Large intestine (tissue), 3 donors: ENCODE measurements at regions not wholly inside any gene's neighbourhood (a gene's known extent, or its start where the extent isn't known, plus 50 kb on each side); places are given as distances from the start of the nearest gene placed in this dataset.
"Not testable (repeated sequence)": the region's sequence is repeated elsewhere in the genome, so short reads cannot be mapped to it uniquely, and the experiment has no call there.

ENCODE experiments used
- DNase-seq, 2 donors: peaks; one replicate each; pipeline versions ENCODE4 v3.0.0 to v3.0.0-alpha.2; 2013
- H3K27ac ChIP-seq: one replicate; pipeline ENCODE4 v1.5.1; 2013; ENCODE audit warnings: low read length
- H3K27me3 ChIP-seq: 2 replicates; pipeline ENCODE4 v1.6.1; 2013; ENCODE audit warnings: low read length; ENCODE audit not compliant: control insufficient read depth, insufficient read depth
- H3K36me3 ChIP-seq: 2 replicates; pipeline ENCODE4 v1.6.1; 2013; ENCODE audit warnings: low read length; ENCODE audit not compliant: control insufficient read depth, insufficient read depth
- H3K4me1 ChIP-seq: one replicate; pipeline ENCODE4 v1.6.1; 2013; ENCODE audit warnings: low read length; ENCODE audit not compliant: control insufficient read depth, insufficient read depth
- H3K4me3 ChIP-seq: one replicate; pipeline ENCODE4 v1.5.1; 2013; ENCODE audit warnings: low read length
- H3K9me3 ChIP-seq: one replicate; pipeline ENCODE4 v1.6.1; 2013; ENCODE audit warnings: mild to moderate bottlenecking, low read depth, low read length, moderate library complexity; ENCODE audit not compliant: control insufficient read depth
- WGBS: methylation state at CpG from one replicate; pipeline ENCODE4 v1.1.5; 2013; ENCODE audit warnings: low lambda C conversion rate; ENCODE audit not compliant: insufficient coverage; 5-methylcytosine and 5-hydroxymethylcytosine counted together

DNA sequence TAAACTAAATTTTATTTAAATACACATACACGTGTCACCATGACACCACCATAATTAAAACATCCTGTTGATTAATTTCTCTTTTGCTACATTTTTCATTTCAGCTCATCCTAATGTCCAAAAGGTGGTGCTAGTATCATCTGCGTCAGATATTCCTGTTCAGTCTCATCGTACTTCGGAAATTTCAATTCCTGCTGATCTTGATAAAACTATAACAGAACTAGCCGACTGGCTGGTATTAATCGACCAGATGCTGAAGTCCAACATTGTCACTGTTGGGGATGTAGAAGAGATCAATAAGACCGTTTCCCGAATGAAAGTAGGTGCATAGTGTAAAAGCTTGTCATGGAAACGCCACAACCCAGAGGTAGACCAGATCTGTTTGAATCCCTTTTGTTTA, 263.4 kb downstream of the UTRN start:
- Histone ChIP-seq H3K4me3 (no peak overlapping the region), H3K4me1 (no peaks in the 10 kb centered on the region), H3K9me3 (no peaks in the 10 kb centered on the region), H3K27me3 (no peaks in the 10 kb centered on the region), H3K36me3 (peaks cover 22% of the 10 kb centered on the region), H3K27ac (no peak overlapping the region)
- no peak for DNase-seq
- WGBS = 83% methylated on average over 2 of the region's 9 CpGs

DNA sequence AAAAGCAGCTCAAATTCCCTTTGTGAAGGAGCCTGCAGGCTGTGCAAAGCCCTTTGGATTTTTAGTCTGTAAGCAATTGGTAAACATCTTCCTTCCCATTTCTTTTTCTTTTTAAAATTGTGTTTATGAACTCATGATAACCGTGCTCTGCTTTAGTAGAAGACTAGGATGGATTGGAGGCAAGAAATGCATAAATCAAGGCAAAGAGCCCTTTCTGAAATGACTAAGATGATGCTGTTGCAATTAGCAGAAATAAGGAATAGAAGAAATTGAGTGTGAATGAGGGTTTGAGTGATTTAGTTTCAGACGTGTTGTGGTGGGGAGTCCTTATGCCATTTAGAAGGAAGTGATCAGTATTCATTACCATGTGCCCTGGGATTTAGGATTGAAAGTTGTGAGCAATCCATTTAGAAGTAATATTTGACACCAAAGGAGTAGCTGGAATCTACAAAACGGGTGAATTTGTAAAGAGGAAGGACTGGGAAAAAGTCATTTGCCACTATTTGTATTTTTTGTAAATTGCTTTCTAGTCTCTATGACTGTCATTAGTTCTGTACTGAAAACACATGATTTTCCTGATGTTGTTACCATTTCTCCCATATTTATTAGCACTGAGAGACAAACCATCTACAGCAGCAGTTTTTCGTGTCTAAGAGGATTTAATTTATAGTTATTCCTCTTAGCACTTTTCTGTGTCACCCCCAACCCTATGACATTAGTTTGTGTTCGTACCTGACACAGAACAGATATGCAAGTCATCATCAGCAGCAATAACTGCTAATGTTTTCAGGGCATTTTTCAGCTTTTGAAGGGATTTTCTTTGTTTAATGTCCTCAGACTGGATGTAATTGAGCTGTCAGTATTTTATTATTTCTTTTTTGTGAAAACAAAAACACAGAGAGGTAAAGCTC, 265.0 kb downstream of the UTRN start:
- H3K4me1 ChIP-seq = no peaks in the 10 kb centered on the region
- 75% methylated on average over 2 of the region's 5 CpGs for WGBS
- no peaks in the 10 kb centered on the region for H3K9me3 ChIP-seq
- H3K4me3 ChIP-seq = no peak overlapping the region
- no peak for DNase-seq
- H3K27me3 ChIP-seq = no peaks in the 10 kb centered on the region
- H3K36me3 ChIP-seq = peaks cover 20% of the 10 kb centered on the region
- no peak overlapping the region for H3K27ac ChIP-seq

DNA sequence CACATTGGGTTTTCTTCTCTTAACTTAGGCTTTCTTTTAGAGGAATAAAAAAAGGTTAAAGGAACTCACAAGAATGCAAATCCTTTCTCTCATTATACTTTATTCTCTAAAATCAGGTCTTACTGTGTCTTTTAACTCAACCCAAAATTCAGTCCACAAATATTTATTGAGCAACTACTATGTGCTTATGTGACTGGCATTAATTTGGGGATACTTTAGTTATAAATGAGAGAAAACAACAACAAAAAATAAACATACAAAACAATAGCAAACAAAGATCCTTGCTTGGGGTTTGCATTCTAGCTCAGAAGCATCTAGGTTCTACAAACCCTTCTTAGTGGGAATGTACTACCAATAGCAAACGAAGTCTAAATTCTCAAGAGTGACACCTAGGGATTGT, 266.2 kb downstream of the UTRN start:
- H3K4me1 ChIP-seq = no peaks in the 10 kb centered on the region
- H3K36me3 ChIP-seq = peaks cover 20% of the 10 kb centered on the region
- H3K27ac ChIP-seq = no peak overlapping the region
- no peaks in the 10 kb centered on the region for H3K9me3 ChIP-seq
- no peak overlapping the region for H3K4me3 ChIP-seq
- H3K27me3 ChIP-seq = no peaks in the 10 kb centered on the region
- WGBS = no CpG with 5 or more reads among the region's 1 CpG
- DNase-seq = no peak

DNA sequence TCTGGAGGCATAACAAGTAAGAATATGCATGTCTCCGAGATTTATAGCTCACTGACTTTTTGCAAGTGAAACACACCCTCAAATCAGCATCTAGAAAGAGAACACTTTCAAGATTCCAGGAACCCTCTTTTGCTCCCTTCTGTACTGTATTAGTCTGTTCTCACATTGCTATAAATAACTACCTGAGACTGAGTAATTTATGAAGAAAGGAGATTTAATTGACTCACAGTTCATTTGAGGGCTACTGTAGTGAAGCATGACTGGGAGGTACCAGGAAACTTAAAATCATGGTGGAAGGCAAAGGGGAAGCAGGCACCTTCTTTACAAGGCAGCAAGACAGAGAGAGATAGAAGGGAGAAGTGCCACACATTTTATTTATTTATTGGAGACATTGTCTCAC, 269.9 kb downstream of the UTRN start:
- no CpG with 5 or more reads among the region's 1 CpG for WGBS
- DNase-seq = no peak
- H3K27me3 ChIP-seq = no peaks in the 10 kb centered on the region
- no peaks in the 10 kb centered on the region for H3K4me1 ChIP-seq
- no peak overlapping the region for H3K27ac ChIP-seq
- H3K4me3 ChIP-seq = no peak overlapping the region
- peaks cover 16% of the 10 kb centered on the region for H3K36me3 ChIP-seq
- H3K9me3 ChIP-seq = no peaks in the 10 kb centered on the region

DNA sequence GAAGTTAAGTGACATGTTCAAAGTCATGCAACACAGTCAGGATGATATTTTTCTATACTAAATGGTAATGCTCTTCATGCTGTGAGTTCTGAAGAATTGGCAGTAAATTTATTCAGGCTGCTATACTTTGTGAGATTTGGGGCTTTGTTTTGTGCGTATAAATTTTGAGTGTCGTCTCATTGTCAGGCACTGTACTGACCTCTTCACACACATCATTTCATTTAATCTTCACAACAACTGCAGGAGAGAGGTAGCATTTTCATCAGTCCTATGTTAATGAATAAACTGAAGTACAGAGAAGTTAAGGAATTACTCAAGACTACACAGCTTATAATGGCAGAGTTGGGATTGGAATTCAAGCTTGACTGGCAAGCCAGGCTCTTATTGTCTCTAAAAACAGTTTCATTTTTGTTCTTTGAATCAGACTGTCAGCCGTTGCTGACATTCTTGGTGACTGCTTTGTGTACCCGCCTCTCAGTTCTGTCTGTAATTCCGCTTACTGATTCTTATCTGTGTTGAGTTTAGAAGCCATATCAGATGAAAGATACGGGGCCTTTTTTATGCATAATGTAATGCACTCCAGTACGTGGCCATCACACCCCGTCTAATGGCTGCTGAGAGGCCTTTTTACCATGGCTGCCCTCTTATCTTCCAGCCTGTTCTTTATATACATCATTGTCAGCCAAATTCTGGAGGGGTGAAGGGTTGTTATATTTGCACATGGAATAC, 274.9 kb downstream of the UTRN start:
- H3K27ac ChIP-seq = no peak overlapping the region
- WGBS = 50% methylated on average over 2 of the region's 8 CpGs
- no peak for DNase-seq

DNA sequence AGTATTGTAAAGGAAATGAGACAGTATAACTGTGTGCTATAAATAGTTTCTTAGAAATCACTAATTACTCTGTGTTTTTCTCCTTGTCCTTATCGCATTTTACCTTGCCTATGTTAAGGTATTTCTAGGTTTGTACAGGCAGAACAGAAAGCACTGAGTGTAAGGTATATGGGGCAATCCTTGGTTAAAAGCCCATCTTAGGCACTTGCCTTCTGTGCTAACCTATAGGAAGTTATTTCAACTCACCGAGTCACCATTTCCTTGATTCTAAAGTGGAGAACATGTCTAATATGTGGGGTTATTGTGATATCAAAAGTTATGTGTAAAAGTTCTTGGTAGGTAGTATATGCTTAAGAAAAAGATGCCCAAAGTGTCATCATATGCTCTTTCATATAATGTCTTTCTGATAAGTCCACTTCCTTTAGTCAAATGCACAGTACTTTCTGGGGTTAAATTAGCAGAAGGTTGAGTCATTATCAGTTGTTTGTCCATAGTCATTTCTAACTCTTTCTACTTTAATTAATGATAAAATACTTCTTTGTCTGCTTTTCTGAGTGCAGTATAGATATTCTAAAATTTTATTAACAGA, 276.4 kb downstream of the UTRN start:
- Histone ChIP-seq H3K27ac (no peak overlapping the region), H3K36me3 (peaks cover 7% of the 10 kb centered on the region), H3K27me3 (no peaks in the 10 kb centered on the region), H3K4me1 (no peaks in the 10 kb centered on the region), H3K9me3 (no peaks in the 10 kb centered on the region), H3K4me3 (no peak overlapping the region)
- WGBS = no CpG with 5 or more reads among the region's 2 CpGs
- no peak for DNase-seq

More for the DNA sequence above, 274.9 kb downstream of the UTRN start:
- H3K27me3 ChIP-seq = no peaks in the 10 kb centered on the region
- H3K4me3 ChIP-seq = no peak overlapping the region
- no peaks in the 10 kb centered on the region for H3K4me1 ChIP-seq
- peaks cover 11% of the 10 kb centered on the region for H3K36me3 ChIP-seq
- H3K9me3 ChIP-seq = no peaks in the 10 kb centered on the region

DNA sequence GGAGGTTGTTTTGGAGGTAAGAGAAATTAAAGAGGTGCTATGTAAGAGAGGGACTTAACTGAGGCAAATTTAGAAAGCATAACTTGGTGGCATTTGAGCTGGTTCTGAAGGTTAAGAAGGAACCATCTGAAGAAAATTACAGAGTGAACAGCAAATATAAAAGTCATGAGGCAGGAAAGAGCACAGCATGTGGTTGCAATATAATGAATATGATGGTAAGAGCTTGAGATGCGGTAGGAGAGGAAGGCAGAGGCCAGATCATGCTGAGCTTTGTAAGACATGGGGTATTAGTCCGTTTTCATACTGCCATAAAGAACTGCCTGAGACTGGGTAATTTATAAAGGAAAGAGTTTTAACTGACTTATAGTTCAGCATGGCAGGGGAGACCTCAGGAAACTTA, 279.1 kb downstream of the UTRN start:
- WGBS = 100% methylated on average over 1 of the region's 2 CpGs
- peaks cover 5% of the 10 kb centered on the region for H3K36me3 ChIP-seq
- no peaks in the 10 kb centered on the region for H3K4me1 ChIP-seq
- H3K27me3 ChIP-seq = no peaks in the 10 kb centered on the region
- no peak overlapping the region for H3K27ac ChIP-seq
- H3K4me3 ChIP-seq = no peak overlapping the region
- no peaks in the 10 kb centered on the region for H3K9me3 ChIP-seq
- no peak for DNase-seq

DNA sequence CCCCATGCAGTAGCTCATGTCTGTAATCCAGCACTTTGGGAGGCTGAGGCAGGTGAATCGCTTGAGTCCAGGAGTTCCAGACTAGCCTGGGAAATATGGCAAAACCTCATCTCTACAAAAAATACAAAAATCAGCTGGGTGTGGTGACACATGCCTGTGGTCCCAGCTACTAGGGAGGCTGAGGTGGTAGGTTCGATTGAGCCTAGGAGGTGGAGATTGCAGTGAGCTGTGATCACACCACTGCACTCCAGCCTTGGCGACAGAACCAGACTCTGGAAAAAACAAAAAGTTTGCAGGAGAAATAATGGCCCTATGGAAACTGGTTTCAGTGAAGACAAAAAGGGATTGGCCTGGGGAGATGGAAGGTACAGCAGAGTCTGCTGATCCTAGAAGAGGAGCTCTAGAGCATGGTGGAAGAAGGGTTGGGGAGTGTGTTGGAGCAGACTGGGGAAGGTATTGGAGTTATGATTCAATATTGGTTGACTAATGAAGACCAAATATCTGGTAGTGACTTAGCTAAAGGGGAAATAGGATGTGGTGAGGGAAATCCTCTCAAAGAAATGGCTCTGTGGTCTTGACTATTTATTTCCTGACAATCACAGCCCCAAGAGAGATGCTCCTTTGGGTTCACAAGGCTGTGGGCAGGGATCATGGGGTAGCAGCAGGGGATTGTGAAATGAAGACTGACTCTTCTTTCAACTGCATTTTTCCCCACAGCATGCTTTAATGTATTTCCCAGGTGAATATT, 281.9 kb downstream of the UTRN start:
- Histone ChIP-seq H3K27me3 (no peaks in the 10 kb centered on the region), H3K4me3 (no peak overlapping the region), H3K9me3 (no peaks in the 10 kb centered on the region), H3K4me1 (no peaks in the 10 kb centered on the region), H3K27ac (no peak overlapping the region), H3K36me3 (peaks cover 5% of the 10 kb centered on the region)
- WGBS = no CpG with 5 or more reads among the region's 3 CpGs
- DNase-seq = no peak

DNA sequence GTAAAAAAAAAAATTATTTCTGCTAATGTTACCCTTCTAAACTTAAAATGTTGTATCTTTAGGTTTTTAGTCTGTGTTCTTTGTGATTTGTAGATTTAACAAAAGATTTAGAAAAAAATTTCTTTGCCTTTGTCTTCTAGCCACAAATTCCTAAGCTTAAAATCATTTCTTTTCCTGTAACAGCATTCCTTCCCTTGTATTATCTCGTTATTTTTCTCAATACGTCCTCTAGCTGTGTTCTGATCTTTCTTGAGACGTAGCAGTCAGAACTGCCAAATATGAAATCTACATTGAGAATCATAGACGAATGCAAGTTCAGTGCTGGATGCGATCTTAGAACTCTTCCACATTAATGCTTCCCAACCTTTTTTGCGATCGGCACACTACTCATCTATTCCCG, 283.1 kb downstream of the UTRN start:
- DNase-seq = no peak
- 92% methylated on average over 2 of the region's 8 CpGs for WGBS

DNA sequence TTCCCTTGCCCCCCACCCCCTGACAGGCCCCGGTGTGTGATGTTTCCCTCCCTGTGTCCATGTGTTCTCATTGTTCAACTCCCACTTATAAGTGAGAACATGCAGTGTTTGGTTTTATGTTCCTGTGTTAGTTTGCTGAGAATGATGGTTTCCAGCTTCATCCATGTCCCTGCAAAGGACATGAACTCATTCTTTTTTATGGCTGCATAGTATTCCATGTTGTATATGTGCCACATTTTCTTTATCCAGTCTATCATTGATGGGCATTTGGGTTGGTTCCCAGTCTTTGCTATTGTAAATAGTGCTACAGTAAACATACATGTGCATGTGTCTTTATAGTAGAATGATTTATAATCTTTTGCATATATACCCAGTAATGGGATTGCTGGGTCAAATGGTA, 287.4 kb downstream of the UTRN start:
- not testable (repeated sequence) for H3K36me3 ChIP-seq, H3K9me3 ChIP-seq, H3K27me3 ChIP-seq, H3K4me3 ChIP-seq, H3K4me1 ChIP-seq, H3K27ac ChIP-seq, DNase-seq
- WGBS = no CpG with 5 or more reads among the region's 1 CpG

More for the DNA sequence above, 283.1 kb downstream of the UTRN start:
- peaks cover 3% of the 10 kb centered on the region for H3K36me3 ChIP-seq
- H3K27ac ChIP-seq = no peak overlapping the region
- H3K4me1 ChIP-seq = no peaks in the 10 kb centered on the region
- no peak overlapping the region for H3K4me3 ChIP-seq
- no peaks in the 10 kb centered on the region for H3K9me3 ChIP-seq
- H3K27me3 ChIP-seq = no peaks in the 10 kb centered on the region
